ENCODE measurements at regions not wholly inside any gene's neighbourhood (a gene's known extent, or its start where the extent isn't known, plus 50 kb on each side); places are given as distances from the start of the nearest gene placed in this dataset.

DNA sequence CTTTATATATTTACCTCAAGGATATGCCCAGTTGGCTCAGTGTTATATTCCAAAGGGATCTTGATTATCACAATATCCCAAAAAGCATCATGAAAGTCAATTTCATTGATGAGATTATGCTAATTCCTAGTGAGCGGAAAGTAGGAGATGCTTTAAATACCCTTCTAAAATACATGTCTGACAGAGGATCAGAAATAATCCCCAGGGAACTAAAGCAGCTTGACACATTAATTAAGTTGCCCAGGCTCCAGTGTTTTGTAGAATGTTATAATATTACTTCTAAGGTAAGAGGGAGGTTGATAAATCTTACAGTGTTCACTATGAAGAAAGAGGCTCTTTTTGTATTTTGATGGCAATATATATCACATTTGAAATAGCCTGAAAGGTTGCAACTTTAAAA, 767.5 kb upstream of the ROBO1 start (continued):
- TF ChIP-seq, protein P1, sequence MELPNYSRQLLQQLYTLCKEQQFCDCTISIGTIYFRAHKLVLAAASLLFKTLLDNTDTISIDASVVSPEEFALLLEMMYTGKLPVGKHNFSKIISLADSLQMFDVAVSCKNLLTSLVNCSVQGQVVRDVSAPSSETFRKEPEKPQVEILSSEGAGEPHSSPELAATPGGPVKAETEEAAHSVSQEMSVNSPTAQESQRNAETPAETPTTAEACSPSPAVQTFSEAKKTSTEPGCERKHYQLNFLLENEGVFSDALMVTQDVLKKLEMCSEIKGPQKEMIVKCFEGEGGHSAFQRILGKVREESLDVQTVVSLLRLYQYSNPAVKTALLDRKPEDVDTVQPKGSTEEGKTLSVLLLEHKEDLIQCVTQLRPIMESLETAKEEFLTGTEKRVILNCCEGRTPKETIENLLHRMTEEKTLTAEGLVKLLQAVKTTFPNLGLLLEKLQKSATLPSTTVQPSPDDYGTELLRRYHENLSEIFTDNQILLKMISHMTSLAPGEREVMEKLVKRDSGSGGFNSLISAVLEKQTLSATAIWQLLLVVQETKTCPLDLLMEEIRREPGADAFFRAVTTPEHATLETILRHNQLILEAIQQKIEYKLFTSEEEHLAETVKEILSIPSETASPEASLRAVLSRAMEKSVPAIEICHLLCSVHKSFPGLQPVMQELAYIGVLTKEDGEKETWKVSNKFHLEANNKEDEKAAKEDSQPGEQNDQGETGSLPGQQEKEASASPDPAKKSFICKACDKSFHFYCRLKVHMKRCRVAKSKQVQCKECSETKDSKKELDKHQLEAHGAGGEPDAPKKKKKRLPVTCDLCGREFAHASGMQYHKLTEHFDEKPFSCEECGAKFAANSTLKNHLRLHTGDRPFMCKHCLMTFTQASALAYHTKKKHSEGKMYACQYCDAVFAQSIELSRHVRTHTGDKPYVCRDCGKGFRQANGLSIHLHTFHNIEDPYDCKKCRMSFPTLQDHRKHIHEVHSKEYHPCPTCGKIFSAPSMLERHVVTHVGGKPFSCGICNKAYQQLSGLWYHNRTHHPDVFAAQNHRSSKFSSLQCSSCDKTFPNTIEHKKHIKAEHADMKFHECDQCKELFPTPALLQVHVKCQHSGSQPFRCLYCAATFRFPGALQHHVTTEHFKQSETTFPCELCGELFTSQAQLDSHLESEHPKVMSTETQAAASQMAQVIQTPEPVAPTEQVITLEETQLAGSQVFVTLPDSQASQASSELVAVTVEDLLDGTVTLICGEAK (IDR thresholded peaks at IDR 0.05), result no peak
- TF ChIP-seq, protein P1 (CRISPR knock-in tag; IDR thresholded peaks at IDR 0.05), result no peak
- TF ChIP-seq WHSC1 (IDR thresholded peaks at IDR 0.05; ENCODE audit: low read length), result no peak
- TF ChIP-seq ZBTB43 (CRISPR knock-in tag; IDR thresholded peaks at IDR 0.05), result no peak
- TF ChIP-seq CCNT2 (IDR thresholded peaks at IDR 0.05; ENCODE audit: borderline replicate concordance, extremely low read depth, insufficient read length, low read depth, low read length), result no peak
- no peak for TF ChIP-seq CEBPB (tag; IDR thresholded peaks at IDR 0.05)

Data from K562 (cell line).